Adrenal gland (tissue), 9 donors: ENCODE measurements at regions not wholly inside any gene's neighbourhood (a gene's known extent, or its start where the extent isn't known, plus 50 kb on each side); places are given as distances from the start of the nearest gene placed in this dataset.

Source experiments
- DNase-seq, 7 donors: peaks; one replicate each; pipeline ENCODE4 v3.0.0-alpha.2; 2019 to 2020
- H3K27ac ChIP-seq, 5 donors: fragments of 200-600 bp; sonication (generic) in 4 of 5; 1 replicate in 3 of 5; 2 replicates in 2 of 5; pipeline versions ENCODE4 v1.5.1 to v1.8.0; 2016 to 2020; ENCODE audit warnings: mild to moderate bottlenecking in 1 of 5
- H3K27me3 ChIP-seq: fragments of 200-600 bp; 2 replicates; pipeline ENCODE4 v1.8.0; 2021
- H3K36me3 ChIP-seq, 2 donors: fragments of 200-600 bp; replicated peaks in 1 of 2; 1 replicate in 1 of 2; 2 replicates in 1 of 2; pipeline versions ENCODE4 v1.5.1 to v1.8.0; 2018 to 2022
- H3K4me1 ChIP-seq, 2 donors: fragments of 200-600 bp; replicated peaks in 1 of 2; 1 replicate in 1 of 2; 2 replicates in 1 of 2; pipeline versions ENCODE4 v1.5.1 to v1.8.0; 2018 to 2021
- H3K4me3 ChIP-seq, 4 donors: fragments of 200-600 bp; sonication (generic) in 3 of 4; one replicate each; pipeline ENCODE4 v1.5.1; 2016 to 2018
- H3K9me3 ChIP-seq, 3 donors: fragments of 200-600 bp; sonication (generic) in 1 of 3; replicated peaks in 1 of 3; 1 replicate in 2 of 3; 2 replicates in 1 of 3; pipeline versions ENCODE4 v1.5.1 to v1.8.0; 2016 to 2021
- POLR2A ChIP-seq, 2 donors: fragments of 450-650 bp; IDR thresholded peaks; one replicate each; pipeline ENCODE4 v1.6.1; 2017; ENCODE audit warnings: antibody characterized with exemption in 2 of 2, mild to moderate bottlenecking in 2 of 2, moderate library complexity in 1 of 2
- whole genome bisulfite sequencing, 4 donors: extraction: QIAGEN DNeasy Blood & Tissue Kit in 2 of 4; methylation state at CpG; one replicate each; pipeline versions ENCODE4 v1.1.5 to v1.1.7; 2013 to 2017; 5-methylcytosine and 5-hydroxymethylcytosine counted together
- intact Hi-C, 2 donors: fragments of 100-400 bp; cut with DNase I; formaldehyde crosslinking; loops; one replicate each; pipeline versions ENCODE4 v1.14.1 to v1.15.0; 2022 to 2023
- TF ChIP-seq, protein P1 (sequence below), 6 experiments: fragments of 450-650 bp in 4 of 6; fragments of 200-600 bp in 2 of 6; sonication (generic) in 1 of 6; IDR thresholded peaks; 1 replicate in 5 of 6; 2 replicates in 1 of 6; pipeline versions ENCODE4 v1.5.1 to v1.8.0; 2016 to 2021; ENCODE audit warnings: antibody characterized with exemption in 6 of 6, mild to moderate bottlenecking in 2 of 6, moderate library complexity in 1 of 6
- donor health status: healthy with polysubstance abuse.
- donor health status: Bipolar disorder and iron deficiency.
- donor health status: DM: yes; HTN: yes; CAD: no.
- donor health status: DM: no; HTN: no; CAD: no.
- donor health status: DM: no; HTN: no; CAD: no.

DNA sequence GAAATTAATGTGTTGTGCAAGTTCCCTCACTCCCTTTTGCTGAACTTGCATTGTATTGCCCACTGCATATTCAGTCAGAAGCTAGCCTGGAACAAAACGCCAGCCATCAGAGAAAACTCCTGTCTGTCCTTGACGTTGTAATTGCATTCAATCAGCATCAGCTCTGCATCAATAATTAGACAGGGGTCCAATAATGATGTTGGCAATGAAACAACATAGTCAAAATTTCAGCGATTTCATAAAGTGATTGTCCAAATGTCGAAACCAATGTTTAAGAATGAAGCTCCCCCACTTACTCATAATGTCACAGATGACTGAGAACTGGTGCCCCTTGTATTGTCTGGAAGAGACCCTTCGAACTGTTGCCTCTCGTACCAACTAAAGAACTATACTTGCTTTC lies 504.2 kb upstream of the TENM3 start:
- 78 to 89% (median 80%) methylated on average over 6 of the region's 6 CpGs for WGBS, 4 donors
- H3K4me1 ChIP-seq: no peaks in the 10 kb centered on the region
- no peaks in the 10 kb centered on the region for H3K27me3 ChIP-seq
- H3K36me3 ChIP-seq: no peaks in the 10 kb centered on the region
- H3K9me3 ChIP-seq: no peaks in the 10 kb centered on the region
- no peak overlapping the region for H3K27ac ChIP-seq
- H3K4me3 ChIP-seq: no peak overlapping the region
- TF ChIP-seq POLR2A (IDR thresholded peaks at IDR 0.05): no peak
- TF ChIP-seq, protein P1, sequence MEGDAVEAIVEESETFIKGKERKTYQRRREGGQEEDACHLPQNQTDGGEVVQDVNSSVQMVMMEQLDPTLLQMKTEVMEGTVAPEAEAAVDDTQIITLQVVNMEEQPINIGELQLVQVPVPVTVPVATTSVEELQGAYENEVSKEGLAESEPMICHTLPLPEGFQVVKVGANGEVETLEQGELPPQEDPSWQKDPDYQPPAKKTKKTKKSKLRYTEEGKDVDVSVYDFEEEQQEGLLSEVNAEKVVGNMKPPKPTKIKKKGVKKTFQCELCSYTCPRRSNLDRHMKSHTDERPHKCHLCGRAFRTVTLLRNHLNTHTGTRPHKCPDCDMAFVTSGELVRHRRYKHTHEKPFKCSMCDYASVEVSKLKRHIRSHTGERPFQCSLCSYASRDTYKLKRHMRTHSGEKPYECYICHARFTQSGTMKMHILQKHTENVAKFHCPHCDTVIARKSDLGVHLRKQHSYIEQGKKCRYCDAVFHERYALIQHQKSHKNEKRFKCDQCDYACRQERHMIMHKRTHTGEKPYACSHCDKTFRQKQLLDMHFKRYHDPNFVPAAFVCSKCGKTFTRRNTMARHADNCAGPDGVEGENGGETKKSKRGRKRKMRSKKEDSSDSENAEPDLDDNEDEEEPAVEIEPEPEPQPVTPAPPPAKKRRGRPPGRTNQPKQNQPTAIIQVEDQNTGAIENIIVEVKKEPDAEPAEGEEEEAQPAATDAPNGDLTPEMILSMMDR (IDR thresholded peaks at IDR 0.05): no peak
- DNase-seq: no peak
- intact Hi-C loops: no loop called here

DNA sequence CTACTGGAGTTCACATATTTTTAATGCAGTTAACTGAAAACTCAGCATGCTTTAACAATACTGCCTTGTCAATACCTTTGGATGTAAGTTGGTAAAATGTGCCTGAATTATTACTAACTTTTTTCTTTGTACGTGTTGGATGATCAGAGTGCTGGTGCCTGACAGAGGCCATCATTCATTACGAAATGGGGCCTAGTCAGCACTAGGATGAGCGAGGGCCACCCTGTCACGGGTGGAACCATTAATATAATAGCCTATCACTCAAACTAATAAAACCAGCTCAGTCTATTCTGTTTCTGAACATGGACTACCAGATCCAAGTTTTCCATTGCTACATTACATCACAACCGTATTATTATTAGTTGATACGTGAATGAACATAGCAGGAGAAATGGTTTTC lies 501.7 kb upstream of the TENM3 start:
- Histone ChIP-seq H3K27ac (no peak overlapping the region), H3K4me3 (no peak overlapping the region), H3K36me3 (no peaks in the 10 kb centered on the region), H3K9me3 (no peaks in the 10 kb centered on the region), H3K4me1 (no peaks in the 10 kb centered on the region), H3K27me3 (no peaks in the 10 kb centered on the region)
- DNase-seq: no peak
- 85 to 89% (median 88%) methylated on average over 6 of the region's 6 CpGs for WGBS, 4 donors
- TF ChIP-seq POLR2A (IDR thresholded peaks at IDR 0.05): no peak
- TF ChIP-seq, protein P1 (IDR thresholded peaks at IDR 0.05): no peak
- intact Hi-C loops: no loop called here

DNA sequence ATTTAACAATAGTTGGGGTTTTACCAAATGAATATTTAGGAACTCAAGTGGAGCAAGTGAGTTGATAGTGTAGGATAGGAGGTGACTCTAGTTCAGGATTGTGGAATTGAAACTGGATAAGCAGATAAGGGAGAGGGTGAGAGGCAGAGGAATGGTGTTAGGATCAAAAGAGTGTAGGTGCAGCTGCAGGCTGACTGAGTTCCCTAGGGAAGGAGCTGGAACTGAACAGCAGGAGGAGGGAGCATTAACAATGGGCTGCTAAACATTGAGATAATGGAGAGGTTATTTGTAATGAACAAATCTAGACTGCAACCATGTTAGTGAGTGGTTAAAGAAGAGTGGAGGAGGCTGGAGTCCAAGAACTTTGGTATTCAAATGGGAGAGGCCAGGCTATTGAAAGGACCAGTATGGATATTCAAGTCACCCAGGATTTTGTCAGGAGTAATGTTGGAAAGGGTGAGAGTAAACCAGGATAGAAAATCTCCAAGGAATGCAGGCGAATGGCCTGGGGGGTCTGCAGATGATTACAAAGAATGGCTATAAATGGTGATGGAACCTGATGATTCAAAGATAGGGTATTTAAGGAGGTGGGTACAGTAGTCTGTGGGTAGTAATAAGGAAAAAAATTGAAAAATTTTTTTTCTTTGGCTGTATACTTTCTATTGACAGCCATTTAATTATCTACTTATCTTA lies 497.1 kb upstream of the TENM3 start:
- Histone ChIP-seq H3K4me1 (no peaks in the 10 kb centered on the region), H3K9me3 (no peaks in the 10 kb centered on the region), H3K27me3 (no peaks in the 10 kb centered on the region), H3K27ac (no peak overlapping the region), H3K36me3 (no peaks in the 10 kb centered on the region), H3K4me3 (no peak overlapping the region)
- no peak for DNase-seq
- no peak for TF ChIP-seq POLR2A (IDR thresholded peaks at IDR 0.05)
- TF ChIP-seq, protein P1 (IDR thresholded peaks at IDR 0.05): no peak
- intact Hi-C loops: no loop called here
- 71 to 95% (median 90%) methylated on average over 1 of the region's 1 CpG for WGBS, 4 donors

- intact Hi-C loops: no loop called here
- Histone ChIP-seq H3K27ac (no peak overlapping the region), H3K9me3 (no peaks in the 10 kb centered on the region), H3K27me3 (no peaks in the 10 kb centered on the region), H3K4me3 (no peak overlapping the region), H3K4me1 (no peaks in the 10 kb centered on the region), H3K36me3 (no peaks in the 10 kb centered on the region)
- WGBS, 4 donors: 59 to 74% (median 66%) methylated on average over 4 of the region's 4 CpGs
- DNase-seq: no peak
- TF ChIP-seq, protein P1 (IDR thresholded peaks at IDR 0.05): no peak
- TF ChIP-seq POLR2A (IDR thresholded peaks at IDR 0.05): no peak
Measured at GRCh38 chr4:181748581-181748980, 494.6 kb upstream of the TENM3 start.
